Activated naive CD4-positive, alpha-beta T cell treated with anti-CD3 and anti-CD28 coated beads for 36 hours (primary cell): ENCODE measurements at regions not wholly inside any gene's neighbourhood (a gene's known extent, or its start where the extent isn't known, plus 50 kb on each side); places are given as distances from the start of the nearest gene placed in this dataset.

ENCODE experiments used
- CTCF ChIA-PET: fragments of 350-600 bp; sonication (Branson Sonifier 250); formaldehyde crosslinking; loops from one replicate; lab custom pipeline; 2021; ENCODE audit warnings: antibody characterized with exemption; lab: Charles Lee
- DNase-seq: peaks from one replicate; pipeline ENCODE4 v3.0.0-alpha.2; 2020
- H3K27ac Mint-ChIP-seq: one replicate; pipeline ENCODE4 v1.8.0; 2021; ENCODE audit warnings: mild to moderate bottlenecking, mixed read lengths
- H3K27me3 Mint-ChIP-seq: one replicate; pipeline ENCODE4 v1.8.0; 2021; ENCODE audit warnings: low read depth, mixed read lengths
- H3K36me3 Mint-ChIP-seq: one replicate; pipeline ENCODE4 v1.8.0; 2021; ENCODE audit warnings: low read depth, mixed read lengths
- H3K4me1 Mint-ChIP-seq: one replicate; pipeline ENCODE4 v1.8.0; 2021; ENCODE audit warnings: low read depth, mixed read lengths
- H3K4me3 Mint-ChIP-seq: one replicate; pipeline ENCODE4 v1.8.0; 2021; ENCODE audit warnings: mild to moderate bottlenecking, moderate library complexity, mixed read lengths
- H3K9me3 Mint-ChIP-seq: one replicate; pipeline ENCODE4 v1.8.0; 2021; ENCODE audit warnings: mixed read lengths
- intact Hi-C: fragments of 100-400 bp; cut with micrococcal nuclease; formaldehyde crosslinking; loops from one replicate; pipeline ENCODE4 v1.15.1; 2023

- CTCF ChIA-PET = no interaction called here
Measured at GRCh38 chr6:3575701-3576100, 118.9 kb upstream of the SLC22A23 start.

GRCh38 chr6:3575166-3575565 lies 118.3 kb upstream of the SLC22A23 start:
- no peak for DNase-seq
- intact Hi-C loops = no loop called here
- no peaks in the 10 kb centered on the region for H3K36me3 Mint-ChIP-seq
- no peaks in the 10 kb centered on the region for H3K9me3 Mint-ChIP-seq
- H3K4me1 Mint-ChIP-seq = no peaks in the 10 kb centered on the region
- no peak overlapping the region for H3K27ac Mint-ChIP-seq
- CTCF ChIA-PET = no interaction called here
- H3K27me3 Mint-ChIP-seq = no peaks in the 10 kb centered on the region
- H3K4me3 Mint-ChIP-seq = no peak overlapping the region

More at GRCh38 chr6:3575701-3576100, 118.9 kb upstream of the SLC22A23 start:
- no peak for DNase-seq
- no peaks in the 10 kb centered on the region for H3K36me3 Mint-ChIP-seq
- no peaks in the 10 kb centered on the region for H3K4me1 Mint-ChIP-seq
- no peak overlapping the region for H3K4me3 Mint-ChIP-seq
- no peak overlapping the region for H3K27ac Mint-ChIP-seq
- intact Hi-C loops = no loop called here
- no peaks in the 10 kb centered on the region for H3K27me3 Mint-ChIP-seq
- no peaks in the 10 kb centered on the region for H3K9me3 Mint-ChIP-seq

GRCh38 chr6:3573670-3574069 lies 116.8 kb upstream of the SLC22A23 start:
- H3K4me1 Mint-ChIP-seq = no peaks in the 10 kb centered on the region
- CTCF ChIA-PET = no interaction called here
- H3K9me3 Mint-ChIP-seq = no peaks in the 10 kb centered on the region
- H3K27me3 Mint-ChIP-seq = no peaks in the 10 kb centered on the region
- intact Hi-C loops = no loop called here
- no peak overlapping the region for H3K27ac Mint-ChIP-seq
- no peak overlapping the region for H3K4me3 Mint-ChIP-seq
- no peaks in the 10 kb centered on the region for H3K36me3 Mint-ChIP-seq
- no peak for DNase-seq

- intact Hi-C loops = no loop called here
- Mint-ChIP-seq H3K27ac (no peak overlapping the region), H3K4me3 (no peak overlapping the region), H3K9me3 (no peaks in the 10 kb centered on the region), H3K27me3 (no peaks in the 10 kb centered on the region), H3K36me3 (no peaks in the 10 kb centered on the region), H3K4me1 (no peaks in the 10 kb centered on the region)
- no peak for DNase-seq
- CTCF ChIA-PET = interaction anchor here (1.2 kb wide), 1 partner anchor 157 kb away, joined by 3 read pairs; no protein-coding TSS in a partner anchor
Measured at GRCh38 chr6:3571836-3572235, 115.0 kb upstream of the SLC22A23 start.

- Mint-ChIP-seq H3K4me3 (no peak overlapping the region), H3K36me3 (no peaks in the 10 kb centered on the region), H3K27me3 (no peaks in the 10 kb centered on the region), H3K9me3 (no peaks in the 10 kb centered on the region), H3K27ac (no peak overlapping the region), H3K4me1 (no peaks in the 10 kb centered on the region)
- CTCF ChIA-PET = interaction anchor here (1.2 kb wide), 1 partner anchor 157 kb away, joined by 3 read pairs; no protein-coding TSS in a partner anchor
- no peak for DNase-seq
- intact Hi-C loops = no loop called here
Measured at GRCh38 chr6:3571250-3571681, 114.4 kb upstream of the SLC22A23 start.

GRCh38 chr6:3569816-3570215 lies 113.0 kb upstream of the SLC22A23 start:
- intact Hi-C loops = no loop called here
- no peaks in the 10 kb centered on the region for H3K27me3 Mint-ChIP-seq
- DNase-seq = no peak
- H3K27ac Mint-ChIP-seq = no peak overlapping the region
- H3K9me3 Mint-ChIP-seq = no peaks in the 10 kb centered on the region
- CTCF ChIA-PET = no interaction called here
- no peaks in the 10 kb centered on the region for H3K4me1 Mint-ChIP-seq
- no peak overlapping the region for H3K4me3 Mint-ChIP-seq
- H3K36me3 Mint-ChIP-seq = no peaks in the 10 kb centered on the region

- DNase-seq = no peak
Measured at GRCh38 chr6:3568396-3569082, 111.7 kb upstream of the SLC22A23 start.

GRCh38 chr6:3566812-3567211 lies 110.0 kb upstream of the SLC22A23 start:
- H3K36me3 Mint-ChIP-seq = no peaks in the 10 kb centered on the region
- H3K4me3 Mint-ChIP-seq = no peak overlapping the region
- CTCF ChIA-PET = no interaction called here
- peaks cover 3% of the 10 kb centered on the region for H3K27me3 Mint-ChIP-seq
- no peak overlapping the region for H3K27ac Mint-ChIP-seq
- H3K9me3 Mint-ChIP-seq = no peaks in the 10 kb centered on the region
- intact Hi-C loops = no loop called here
- no peaks in the 10 kb centered on the region for H3K4me1 Mint-ChIP-seq
- no peak for DNase-seq

More at GRCh38 chr6:3568396-3569082, 111.7 kb upstream of the SLC22A23 start:
- CTCF ChIA-PET = interaction anchor here (0.9 kb wide), 1 partner anchor 157 kb away, joined by 3 read pairs; no protein-coding TSS in a partner anchor
- Mint-ChIP-seq H3K9me3 (no peaks in the 10 kb centered on the region), H3K27me3 (no peaks in the 10 kb centered on the region), H3K27ac (no peak overlapping the region), H3K4me3 (no peak overlapping the region), H3K4me1 (no peaks in the 10 kb centered on the region), H3K36me3 (no peaks in the 10 kb centered on the region)
- intact Hi-C loops = no loop called here

- Mint-ChIP-seq H3K27ac (no peak overlapping the region), H3K4me3 (no peak overlapping the region), H3K4me1 (no peaks in the 10 kb centered on the region), H3K27me3 (peaks cover 3% of the 10 kb centered on the region), H3K36me3 (no peaks in the 10 kb centered on the region), H3K9me3 (no peaks in the 10 kb centered on the region)
- CTCF ChIA-PET = interaction anchor here (0.6 kb wide), 1 partner anchor 44 kb away, joined by 3 read pairs; no protein-coding TSS in a partner anchor
- DNase-seq = no peak
- intact Hi-C loops = no loop called here
Measured at GRCh38 chr6:3565291-3565690, 108.4 kb upstream of the SLC22A23 start.

GRCh38 chr6:3561725-3562124 lies 104.9 kb upstream of the SLC22A23 start:
- Mint-ChIP-seq H3K27ac (no peak overlapping the region), H3K27me3 (peaks cover 8% of the 10 kb centered on the region), H3K4me3 (no peak overlapping the region), H3K9me3 (no peaks in the 10 kb centered on the region), H3K36me3 (no peaks in the 10 kb centered on the region), H3K4me1 (no peaks in the 10 kb centered on the region)
- no peak for DNase-seq
- CTCF ChIA-PET = no interaction called here
- intact Hi-C loops = no loop called here

- Mint-ChIP-seq H3K4me3 (no peak overlapping the region), H3K36me3 (no peaks in the 10 kb centered on the region), H3K4me1 (no peaks in the 10 kb centered on the region), H3K27ac (no peak overlapping the region), H3K27me3 (peaks cover 9% of the 10 kb centered on the region), H3K9me3 (no peaks in the 10 kb centered on the region)
- intact Hi-C loops = no loop called here
- no peak for DNase-seq
- CTCF ChIA-PET = no interaction called here
Measured at GRCh38 chr6:3560211-3560610, 103.4 kb upstream of the SLC22A23 start.

GRCh38 chr6:3559561-3559960 lies 102.7 kb upstream of the SLC22A23 start:
- DNase-seq = no peak
- Mint-ChIP-seq H3K4me1 (no peaks in the 10 kb centered on the region), H3K4me3 (no peak overlapping the region), H3K9me3 (no peaks in the 10 kb centered on the region), H3K27ac (no peak overlapping the region), H3K36me3 (no peaks in the 10 kb centered on the region), H3K27me3 (peaks cover 9% of the 10 kb centered on the region)
- CTCF ChIA-PET = interaction anchor here (0.7 kb wide), 1 partner anchor 11 kb away, joined by 4 read pairs; no protein-coding TSS in a partner anchor
- intact Hi-C loops = no loop called here

GRCh38 chr6:3557336-3557735 lies 100.5 kb upstream of the SLC22A23 start:
- DNase-seq = no peak
- no peaks in the 10 kb centered on the region for H3K9me3 Mint-ChIP-seq

More at GRCh38 chr6:3557336-3557735, 100.5 kb upstream of the SLC22A23 start:
- Mint-ChIP-seq H3K27ac (no peak overlapping the region), H3K36me3 (no peaks in the 10 kb centered on the region), H3K4me1 (no peaks in the 10 kb centered on the region), H3K27me3 (peaks cover 6% of the 10 kb centered on the region), H3K4me3 (no peak overlapping the region)
- intact Hi-C loops = no loop called here
- CTCF ChIA-PET = no interaction called here
